ENCODE measurements at regions not wholly inside any gene's neighbourhood (a gene's known extent, or its start where the extent isn't known, plus 50 kb on each side); places are given as distances from the start of the nearest gene placed in this dataset.

- TF ChIP-seq, protein P1, sequence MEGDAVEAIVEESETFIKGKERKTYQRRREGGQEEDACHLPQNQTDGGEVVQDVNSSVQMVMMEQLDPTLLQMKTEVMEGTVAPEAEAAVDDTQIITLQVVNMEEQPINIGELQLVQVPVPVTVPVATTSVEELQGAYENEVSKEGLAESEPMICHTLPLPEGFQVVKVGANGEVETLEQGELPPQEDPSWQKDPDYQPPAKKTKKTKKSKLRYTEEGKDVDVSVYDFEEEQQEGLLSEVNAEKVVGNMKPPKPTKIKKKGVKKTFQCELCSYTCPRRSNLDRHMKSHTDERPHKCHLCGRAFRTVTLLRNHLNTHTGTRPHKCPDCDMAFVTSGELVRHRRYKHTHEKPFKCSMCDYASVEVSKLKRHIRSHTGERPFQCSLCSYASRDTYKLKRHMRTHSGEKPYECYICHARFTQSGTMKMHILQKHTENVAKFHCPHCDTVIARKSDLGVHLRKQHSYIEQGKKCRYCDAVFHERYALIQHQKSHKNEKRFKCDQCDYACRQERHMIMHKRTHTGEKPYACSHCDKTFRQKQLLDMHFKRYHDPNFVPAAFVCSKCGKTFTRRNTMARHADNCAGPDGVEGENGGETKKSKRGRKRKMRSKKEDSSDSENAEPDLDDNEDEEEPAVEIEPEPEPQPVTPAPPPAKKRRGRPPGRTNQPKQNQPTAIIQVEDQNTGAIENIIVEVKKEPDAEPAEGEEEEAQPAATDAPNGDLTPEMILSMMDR (IDR thresholded peaks at IDR 0.05), result no peak
- TF ChIP-seq POLR2A (IDR thresholded peaks at IDR 0.05), result no peak
Measured at GRCh38 chr9:99371376-99371775, 149.3 kb downstream of the SEC61B start.

Data from thyroid gland (tissue), 4 donors.